ENCODE measurements at regions not wholly inside any gene's neighbourhood (a gene's known extent, or its start where the extent isn't known, plus 50 kb on each side); places are given as distances from the start of the nearest gene placed in this dataset.

DNA sequence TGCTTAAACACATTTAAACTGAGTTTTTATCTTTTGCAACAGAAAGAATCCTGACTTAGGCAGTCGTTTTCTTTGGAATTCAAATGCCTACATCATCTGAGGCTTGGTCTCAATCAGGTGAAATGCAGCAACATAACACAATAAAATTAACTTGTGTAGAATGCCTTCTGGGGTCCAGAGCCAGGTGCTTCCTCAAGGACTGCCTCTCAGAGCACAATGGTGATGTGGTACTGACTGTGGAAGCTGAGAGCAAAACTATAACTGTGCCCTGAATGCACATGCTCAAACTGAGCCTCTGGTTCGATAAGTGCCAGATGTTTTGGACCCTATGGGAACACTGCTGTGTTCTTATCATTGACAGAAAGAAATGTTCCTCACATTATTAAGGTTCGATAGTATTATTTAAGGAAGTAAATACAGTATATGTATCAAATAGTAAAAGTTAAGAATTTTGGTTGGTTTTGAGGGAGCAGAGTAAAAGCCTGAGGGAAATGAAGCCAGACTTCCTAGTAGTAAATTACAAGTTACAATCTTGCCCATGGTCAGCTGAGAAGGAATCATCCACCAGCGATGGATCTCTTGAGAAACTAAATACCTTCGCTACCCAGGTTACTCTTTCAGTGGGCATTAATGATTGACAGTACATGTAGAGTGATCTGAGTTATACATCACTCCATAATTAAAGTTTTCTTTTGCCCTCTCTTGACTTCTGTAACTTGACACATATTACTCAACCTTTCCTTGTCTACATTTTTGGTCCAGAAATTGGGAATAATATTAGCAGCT lies 122.9 kb upstream of the ATP2B1 start:
- intact Hi-C loops (cut with DNase I; ENCODE audit: low total_unique reads), result no loop called here
- H3K4me3 ChIP-seq (ENCODE audit: low read depth, poor library complexity, severe bottlenecking), result no peak overlapping the region
- DNase-seq (ENCODE audit: low spot score in 2 of 2), result no peak
- 81 to 83% methylated on average over 5 of the region's 5 CpGs for WGBS, 2 donors
- TF ChIP-seq POLR2A (IDR thresholded peaks at IDR 0.05), result no peak
- TF ChIP-seq, protein P1, sequence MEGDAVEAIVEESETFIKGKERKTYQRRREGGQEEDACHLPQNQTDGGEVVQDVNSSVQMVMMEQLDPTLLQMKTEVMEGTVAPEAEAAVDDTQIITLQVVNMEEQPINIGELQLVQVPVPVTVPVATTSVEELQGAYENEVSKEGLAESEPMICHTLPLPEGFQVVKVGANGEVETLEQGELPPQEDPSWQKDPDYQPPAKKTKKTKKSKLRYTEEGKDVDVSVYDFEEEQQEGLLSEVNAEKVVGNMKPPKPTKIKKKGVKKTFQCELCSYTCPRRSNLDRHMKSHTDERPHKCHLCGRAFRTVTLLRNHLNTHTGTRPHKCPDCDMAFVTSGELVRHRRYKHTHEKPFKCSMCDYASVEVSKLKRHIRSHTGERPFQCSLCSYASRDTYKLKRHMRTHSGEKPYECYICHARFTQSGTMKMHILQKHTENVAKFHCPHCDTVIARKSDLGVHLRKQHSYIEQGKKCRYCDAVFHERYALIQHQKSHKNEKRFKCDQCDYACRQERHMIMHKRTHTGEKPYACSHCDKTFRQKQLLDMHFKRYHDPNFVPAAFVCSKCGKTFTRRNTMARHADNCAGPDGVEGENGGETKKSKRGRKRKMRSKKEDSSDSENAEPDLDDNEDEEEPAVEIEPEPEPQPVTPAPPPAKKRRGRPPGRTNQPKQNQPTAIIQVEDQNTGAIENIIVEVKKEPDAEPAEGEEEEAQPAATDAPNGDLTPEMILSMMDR (IDR thresholded peaks at IDR 0.05), result no peak

DNA sequence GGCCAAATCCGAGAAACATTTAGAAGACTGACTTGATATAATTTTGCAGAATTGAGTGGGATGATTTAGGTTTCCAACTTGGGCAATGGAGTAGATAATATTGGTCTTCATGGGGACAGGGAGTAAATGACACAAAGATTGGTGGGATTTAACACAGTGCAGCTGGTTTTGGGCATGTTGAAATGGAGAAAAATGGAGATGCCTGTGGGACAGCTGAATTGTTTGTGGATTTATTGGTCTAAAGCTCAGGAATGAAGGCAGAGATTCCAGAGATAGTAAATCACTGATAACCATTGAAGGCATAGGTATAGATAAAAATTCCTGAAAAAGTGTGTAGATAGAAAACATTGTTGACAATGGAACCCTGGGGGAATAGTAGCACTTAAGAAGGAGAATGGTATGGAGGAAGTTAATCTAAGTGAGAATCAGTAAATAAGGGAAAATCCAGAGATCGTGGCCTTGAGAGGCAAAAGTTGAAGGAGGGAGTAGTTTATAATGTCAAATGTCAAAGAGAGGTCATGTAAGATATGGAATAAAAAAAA lies 120.9 kb upstream of the ATP2B1 start:
- no peak overlapping the region for H3K4me3 ChIP-seq (ENCODE audit: low read depth, poor library complexity, severe bottlenecking)
- 82 to 85% methylated on average over 2 of the region's 2 CpGs for WGBS, 2 donors
- intact Hi-C loops (cut with DNase I; ENCODE audit: low total_unique reads), result no loop called here
- no peak for TF ChIP-seq POLR2A (IDR thresholded peaks at IDR 0.05)
- TF ChIP-seq, protein P1 (IDR thresholded peaks at IDR 0.05), result no peak
- no peak for DNase-seq (ENCODE audit: low spot score in 2 of 2)

DNA sequence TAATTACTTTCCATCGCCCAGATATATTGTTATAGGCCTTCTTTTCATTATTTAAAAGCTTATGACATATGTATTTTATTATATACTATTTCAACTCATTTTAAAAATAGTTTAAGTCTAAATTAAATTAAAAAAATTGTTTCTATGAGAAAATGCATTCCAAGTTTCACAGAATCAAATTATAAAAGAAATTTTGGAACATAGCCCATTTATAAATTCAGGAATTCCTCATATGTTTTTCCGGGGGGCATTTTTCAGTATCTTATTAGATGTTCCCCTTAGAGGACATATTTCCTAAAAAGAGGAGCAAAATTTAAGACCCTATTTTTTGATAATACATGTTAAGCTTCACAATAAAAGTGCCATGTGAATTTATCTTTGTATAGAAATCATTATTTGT lies 119.9 kb upstream of the ATP2B1 start:
- WGBS, 2 donors, result 80 to 83% methylated on average over 2 of the region's 2 CpGs
- TF ChIP-seq, protein P1 (IDR thresholded peaks at IDR 0.05), result no peak
- TF ChIP-seq POLR2A (IDR thresholded peaks at IDR 0.05), result no peak
- H3K4me3 ChIP-seq (ENCODE audit: low read depth, poor library complexity, severe bottlenecking), result no peak overlapping the region
- no peak for DNase-seq (ENCODE audit: low spot score in 2 of 2)
- intact Hi-C loops (cut with DNase I; ENCODE audit: low total_unique reads), result no loop called here

DNA sequence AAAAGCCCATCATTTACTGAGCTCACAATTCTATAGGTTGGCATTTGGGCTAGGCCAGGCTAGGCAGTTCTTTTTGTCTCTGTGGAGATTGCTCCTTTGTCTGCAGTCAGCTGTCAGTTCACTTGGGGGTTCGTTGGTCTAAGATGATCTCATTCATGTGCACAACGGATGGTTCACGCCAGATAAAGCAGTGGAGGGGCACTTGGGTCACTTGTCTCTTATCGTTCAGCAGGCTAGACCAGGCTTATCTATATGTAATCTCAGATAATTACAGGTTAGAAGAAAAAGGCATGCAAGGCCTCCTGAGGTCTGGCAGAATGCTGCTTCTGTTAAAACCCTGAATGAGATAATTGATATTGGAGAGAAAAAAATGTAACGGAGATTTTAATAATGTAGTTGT lies 119.0 kb upstream of the ATP2B1 start:
- no peak for DNase-seq (ENCODE audit: low spot score in 2 of 2)
- intact Hi-C loops (cut with DNase I; ENCODE audit: low total_unique reads), result no loop called here
- H3K4me3 ChIP-seq (ENCODE audit: low read depth, poor library complexity, severe bottlenecking), result no peak overlapping the region
- no peak for TF ChIP-seq POLR2A (IDR thresholded peaks at IDR 0.05)
- TF ChIP-seq, protein P1 (IDR thresholded peaks at IDR 0.05), result no peak
- WGBS, 2 donors, result 72 to 75% methylated on average over 5 of the region's 5 CpGs

DNA sequence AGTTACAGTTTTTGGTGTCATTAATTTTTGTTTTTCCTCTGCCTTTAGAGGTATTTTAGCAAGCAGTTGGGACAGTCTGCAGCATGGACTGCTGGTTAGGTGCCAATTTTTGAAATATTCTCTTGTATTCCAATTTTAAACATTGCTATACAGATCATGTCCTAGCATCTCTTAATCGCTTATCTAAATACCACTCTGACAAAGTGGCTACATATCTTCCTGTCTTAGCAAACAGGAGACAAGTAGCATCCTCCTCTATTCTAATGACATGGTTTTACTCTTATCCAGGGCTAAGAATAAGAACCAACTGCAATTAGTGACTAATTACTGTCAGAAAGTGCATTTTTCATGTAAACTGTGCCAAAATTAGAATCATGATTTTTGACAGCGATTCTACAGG lies 117.8 kb upstream of the ATP2B1 start:
- DNase-seq (ENCODE audit: low spot score in 2 of 2), result no peak
- 80 to 90% methylated on average over 2 of the region's 2 CpGs for WGBS, 2 donors
- TF ChIP-seq POLR2A (IDR thresholded peaks at IDR 0.05), result no peak
- TF ChIP-seq, protein P1 (IDR thresholded peaks at IDR 0.05), result no peak
- intact Hi-C loops (cut with DNase I; ENCODE audit: low total_unique reads), result no loop called here
- H3K4me3 ChIP-seq (ENCODE audit: low read depth, poor library complexity, severe bottlenecking), result no peak overlapping the region
